Fibroblast of lung (primary cell): ENCODE measurements at regions not wholly inside any gene's neighbourhood (a gene's known extent, or its start where the extent isn't known, plus 50 kb on each side); places are given as distances from the start of the nearest gene placed in this dataset.

ENCODE experiments used
- DNase-seq, 2 donors: peaks; one replicate each; pipeline versions ENCODE4 v3.0.0 to v3.0.0-alpha.2; 2010; ENCODE audit warnings: low read depth in 2 of 2
- H2AFZ ChIP-seq: 2 replicates; pipeline ENCODE4 v1.5.1; 2012; ENCODE audit warnings: low read length, control low read depth, inconsistent platforms
- H3K27ac ChIP-seq: 2 replicates; pipeline ENCODE4 v1.5.1; 2011; ENCODE audit warnings: low read length, control low read depth; ENCODE audit not compliant: insufficient read depth
- H3K27me3 ChIP-seq: 2 replicates; pipeline ENCODE4 v1.5.1; 2011; ENCODE audit warnings: mild to moderate bottlenecking, low read length; ENCODE audit not compliant: control insufficient read depth, insufficient read depth
- H3K36me3 ChIP-seq: 2 replicates; pipeline ENCODE4 v1.5.1; 2011; ENCODE audit warnings: low read length; ENCODE audit not compliant: control insufficient read depth, insufficient read depth
- H3K4me1 ChIP-seq: 2 replicates; pipeline ENCODE4 v1.5.1; 2011; ENCODE audit warnings: low read length; ENCODE audit not compliant: control insufficient read depth, insufficient read depth; ENCODE audit errors: extremely low read depth
- H3K4me2 ChIP-seq: 2 replicates; pipeline ENCODE4 v1.5.1; 2011; ENCODE audit warnings: low read length, control low read depth; ENCODE audit not compliant: insufficient read depth; ENCODE audit errors: extremely low read depth
- H3K4me3 ChIP-seq, 4 experiments: fragments of 200-600 bp in 1 of 4; sonication (generic) in 1 of 4; replicated peaks in 1 of 4; 2 replicates each; pipeline ENCODE4 v1.5.1; 2011 to 2016; ENCODE audit warnings: low read length in 4 of 4, low read depth in 3 of 4, mild to moderate bottlenecking in 3 of 4, control low read depth in 2 of 4, inconsistent platforms in 1 of 4, mixed read lengths in 1 of 4; ENCODE audit not compliant: insufficient read depth in 1 of 4; ENCODE audit errors: control extremely low read depth in 1 of 4
- H3K79me2 ChIP-seq: 2 replicates; pipeline ENCODE4 v1.5.1; 2012; ENCODE audit warnings: mild to moderate bottlenecking, low read length, inconsistent platforms; ENCODE audit not compliant: control insufficient read depth, insufficient read depth
- H3K9ac ChIP-seq: 2 replicates; pipeline ENCODE4 v1.5.1; 2011; ENCODE audit warnings: mild to moderate bottlenecking, low read length, control low read depth; ENCODE audit not compliant: insufficient read depth
- H3K9me3 ChIP-seq: 2 replicates; pipeline ENCODE4 v1.5.1; 2012; ENCODE audit warnings: low read depth, low read length; ENCODE audit not compliant: control insufficient read depth, insufficient read depth
- H4K20me1 ChIP-seq: 2 replicates; pipeline ENCODE4 v1.5.1; 2011; ENCODE audit warnings: low read length; ENCODE audit not compliant: control insufficient read depth, insufficient read depth; ENCODE audit errors: extremely low read depth
- EZH2 ChIP-seq: IDR thresholded peaks from 2 replicates; pipeline ENCODE4 v1.5.1; 2012; ENCODE audit warnings: low read length, control low read depth, mild to moderate bottlenecking; ENCODE audit errors: missing control alignments
- TF ChIP-seq, protein P1 (sequence below), 2 donors: IDR thresholded peaks in 1 of 2; conservative IDR thresholded peaks in 1 of 2; 1 replicate in 1 of 2; 2 replicates in 1 of 2; pipeline ENCODE4 v1.5.1; 2011 to 2012; ENCODE audit warnings: low read length in 2 of 2, control low read depth in 1 of 2, inconsistent platforms in 1 of 2, low read depth in 1 of 2, mild to moderate bottlenecking in 1 of 2

DNA sequence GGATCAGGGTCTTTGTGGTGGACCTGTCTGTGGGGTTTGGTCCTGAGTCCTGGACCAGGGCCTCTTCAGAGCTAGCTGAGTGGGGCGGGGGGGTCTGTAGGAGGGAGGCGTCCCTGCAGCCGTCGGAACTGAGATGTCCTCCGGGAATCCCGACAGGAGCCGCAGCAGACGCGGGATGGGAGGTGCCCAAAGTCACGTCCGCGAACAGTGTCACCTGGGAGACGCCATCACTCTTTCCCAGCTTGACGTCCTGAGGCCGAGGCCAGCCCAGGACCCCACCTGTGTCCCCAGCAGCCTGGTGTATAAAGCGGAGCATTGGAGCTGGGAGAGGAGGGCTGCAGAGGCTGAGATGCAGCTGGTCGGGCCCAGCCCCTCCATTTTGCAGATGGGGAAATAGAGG lies 1234.7 kb downstream of the BRD1 start:
- no peak overlapping the region for H2AFZ ChIP-seq
- H3K27ac ChIP-seq, result no peak overlapping the region
- H3K4me3 ChIP-seq, result no peak overlapping the region
- no peaks in the 10 kb centered on the region for H3K79me2 ChIP-seq
- H3K36me3 ChIP-seq, result no peaks in the 10 kb centered on the region
- DNase-seq, result no peak
- H3K9ac ChIP-seq, result no peak overlapping the region
- no peaks in the 10 kb centered on the region for H3K27me3 ChIP-seq
- H3K4me1 ChIP-seq, result no peaks in the 10 kb centered on the region
- no peak overlapping the region for H3K4me2 ChIP-seq
- no peak for TF ChIP-seq EZH2
- TF ChIP-seq, protein P1, sequence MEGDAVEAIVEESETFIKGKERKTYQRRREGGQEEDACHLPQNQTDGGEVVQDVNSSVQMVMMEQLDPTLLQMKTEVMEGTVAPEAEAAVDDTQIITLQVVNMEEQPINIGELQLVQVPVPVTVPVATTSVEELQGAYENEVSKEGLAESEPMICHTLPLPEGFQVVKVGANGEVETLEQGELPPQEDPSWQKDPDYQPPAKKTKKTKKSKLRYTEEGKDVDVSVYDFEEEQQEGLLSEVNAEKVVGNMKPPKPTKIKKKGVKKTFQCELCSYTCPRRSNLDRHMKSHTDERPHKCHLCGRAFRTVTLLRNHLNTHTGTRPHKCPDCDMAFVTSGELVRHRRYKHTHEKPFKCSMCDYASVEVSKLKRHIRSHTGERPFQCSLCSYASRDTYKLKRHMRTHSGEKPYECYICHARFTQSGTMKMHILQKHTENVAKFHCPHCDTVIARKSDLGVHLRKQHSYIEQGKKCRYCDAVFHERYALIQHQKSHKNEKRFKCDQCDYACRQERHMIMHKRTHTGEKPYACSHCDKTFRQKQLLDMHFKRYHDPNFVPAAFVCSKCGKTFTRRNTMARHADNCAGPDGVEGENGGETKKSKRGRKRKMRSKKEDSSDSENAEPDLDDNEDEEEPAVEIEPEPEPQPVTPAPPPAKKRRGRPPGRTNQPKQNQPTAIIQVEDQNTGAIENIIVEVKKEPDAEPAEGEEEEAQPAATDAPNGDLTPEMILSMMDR (conservative IDR thresholded peaks at IDR 0.05 in 1 of 2, IDR thresholded peaks at IDR 0.05 in 1 of 2; ENCODE audit: low read depth in 1 of 2, low read length in 2 of 2), result no peak
- no peaks in the 10 kb centered on the region for H3K9me3 ChIP-seq
- no peaks in the 10 kb centered on the region for H4K20me1 ChIP-seq

DNA sequence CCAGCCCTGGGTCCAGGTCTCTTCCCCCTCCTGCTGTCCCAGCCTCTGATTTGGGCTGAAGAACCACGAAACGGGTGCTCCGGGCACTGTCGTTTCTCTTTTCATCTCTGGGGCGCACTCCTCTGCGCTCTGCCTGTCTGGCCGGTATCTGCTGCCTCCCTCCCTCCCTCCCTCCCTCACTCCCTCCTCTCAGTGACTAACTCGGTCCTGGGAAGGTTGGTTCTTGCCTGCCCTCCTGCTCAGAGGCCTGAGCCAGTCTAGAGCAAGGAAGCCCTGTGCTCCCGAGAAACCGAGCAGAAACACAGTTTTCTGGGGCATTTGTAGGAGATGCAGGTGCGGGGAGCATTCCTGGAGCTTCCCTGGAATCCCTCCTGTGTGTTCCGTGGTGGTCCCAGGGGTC lies 1235.2 kb downstream of the BRD1 start:
- H2AFZ ChIP-seq, result no peak overlapping the region
- H3K79me2 ChIP-seq, result no peaks in the 10 kb centered on the region
- H3K27me3 ChIP-seq, result no peaks in the 10 kb centered on the region
- DNase-seq, result no peak
- no peak overlapping the region for H3K4me2 ChIP-seq
- H3K9me3 ChIP-seq, result no peaks in the 10 kb centered on the region
- H3K4me3 ChIP-seq, result no peak overlapping the region
- H3K36me3 ChIP-seq, result no peaks in the 10 kb centered on the region
- H3K4me1 ChIP-seq, result no peaks in the 10 kb centered on the region
- no peak overlapping the region for H3K27ac ChIP-seq
- H3K9ac ChIP-seq, result no peak overlapping the region
- TF ChIP-seq EZH2, result no peak
- TF ChIP-seq, protein P1 (conservative IDR thresholded peaks at IDR 0.05 in 1 of 2, IDR thresholded peaks at IDR 0.05 in 1 of 2; ENCODE audit: low read depth in 1 of 2, low read length in 2 of 2), result no peak
- no peaks in the 10 kb centered on the region for H4K20me1 ChIP-seq

DNA sequence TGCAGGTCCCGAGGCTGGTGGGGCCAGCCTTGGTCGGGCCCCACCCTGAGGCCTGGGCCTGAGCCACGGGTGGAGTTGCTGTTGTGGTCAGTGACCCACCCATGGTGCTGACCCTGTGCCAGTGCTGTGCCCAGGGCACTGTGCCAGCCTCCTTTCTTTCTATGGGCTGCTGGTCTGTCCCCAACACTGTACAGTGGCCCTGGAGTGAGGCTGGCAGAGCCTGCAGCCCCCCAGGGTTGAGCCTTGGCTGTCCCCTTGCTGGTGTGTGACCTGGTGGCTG lies 1235.7 kb downstream of the BRD1 start:
- Histone ChIP-seq H3K9ac (no peak overlapping the region), H3K27ac (no peak overlapping the region), H3K9me3 (no peaks in the 10 kb centered on the region), H3K79me2 (no peaks in the 10 kb centered on the region), H3K4me3 (no peak overlapping the region), H3K27me3 (no peaks in the 10 kb centered on the region), H3K4me2 (no peak overlapping the region), H3K36me3 (no peaks in the 10 kb centered on the region), H3K4me1 (no peaks in the 10 kb centered on the region), H4K20me1 (no peaks in the 10 kb centered on the region), H2AFZ (no peak overlapping the region)
- DNase-seq, result no peak
- no peak for TF ChIP-seq EZH2
- TF ChIP-seq, protein P1 (conservative IDR thresholded peaks at IDR 0.05 in 1 of 2, IDR thresholded peaks at IDR 0.05 in 1 of 2; ENCODE audit: low read depth in 1 of 2, low read length in 2 of 2), result no peak
